GM18520 (cell line): ENCODE measurements at regions not wholly inside any gene's neighbourhood (a gene's known extent, or its start where the extent isn't known, plus 50 kb on each side); places are given as distances from the start of the nearest gene placed in this dataset.

Experiments used
- ATAC-seq: cut with Tn5 transposase; IDR thresholded peaks from one replicate; pipeline ENCODE4 v1.9.1; 2021; ENCODE audit not compliant: unreplicated experiment

GRCh38 chr12:46472144-46472705 is 99.7 kb upstream of the SLC38A2 start:
- no peak for ATAC-seq

GRCh38 chr12:46471404-46471803 is 98.8 kb upstream of the SLC38A2 start:
- no peak for ATAC-seq

DNA sequence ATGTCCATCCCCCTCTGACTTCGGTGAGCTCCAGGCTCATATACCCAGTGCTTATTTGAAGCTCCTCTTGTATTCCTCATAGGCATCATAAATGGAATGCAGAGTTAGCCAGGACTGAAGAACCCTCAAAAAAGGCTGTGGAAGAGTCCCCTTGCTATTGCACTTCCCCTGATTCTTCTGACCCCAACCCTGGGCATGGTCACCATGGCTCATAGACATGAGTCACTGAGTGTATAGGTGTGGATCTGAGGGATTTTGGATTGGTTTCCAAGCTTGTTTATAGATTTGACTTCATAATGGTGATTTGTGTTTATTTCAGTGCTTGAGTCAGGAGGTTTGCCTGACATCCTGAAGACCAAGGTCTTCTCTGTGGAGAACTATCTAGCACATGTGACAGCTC is 98.4 kb upstream of the SLC38A2 start:
- ATAC-seq: no peak

- no peak for ATAC-seq
Measured at GRCh38 chr12:46470036-46470627, 97.6 kb upstream of the SLC38A2 start.

GRCh38 chr12:46468813-46469212 is 96.2 kb upstream of the SLC38A2 start:
- ATAC-seq: no peak

- no peak for ATAC-seq
Measured at GRCh38 chr12:46468160-46468559, 95.6 kb upstream of the SLC38A2 start.

DNA sequence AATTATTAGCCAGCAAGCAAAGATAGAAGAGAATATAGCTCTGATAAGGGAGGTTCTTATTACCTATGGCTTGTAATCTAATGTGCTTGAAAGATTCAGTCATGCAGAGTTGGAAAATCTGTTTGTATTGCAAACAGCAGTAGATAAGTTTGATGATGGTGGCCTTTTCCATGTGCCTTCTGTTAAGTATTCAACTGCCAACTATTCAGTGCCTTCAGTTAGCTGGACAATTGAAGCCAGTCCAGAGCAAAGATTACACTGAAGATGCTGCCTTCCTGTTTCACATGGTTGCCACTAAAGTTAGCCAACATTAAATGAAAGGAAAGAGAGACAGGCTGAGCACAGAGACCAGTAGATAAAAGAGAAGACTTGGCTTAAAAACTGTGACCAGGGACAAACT is 92.7 kb upstream of the SLC38A2 start:
- ATAC-seq: no peak

GRCh38 chr12:46464863-46465262 is 92.3 kb upstream of the SLC38A2 start:
- ATAC-seq: no peak

DNA sequence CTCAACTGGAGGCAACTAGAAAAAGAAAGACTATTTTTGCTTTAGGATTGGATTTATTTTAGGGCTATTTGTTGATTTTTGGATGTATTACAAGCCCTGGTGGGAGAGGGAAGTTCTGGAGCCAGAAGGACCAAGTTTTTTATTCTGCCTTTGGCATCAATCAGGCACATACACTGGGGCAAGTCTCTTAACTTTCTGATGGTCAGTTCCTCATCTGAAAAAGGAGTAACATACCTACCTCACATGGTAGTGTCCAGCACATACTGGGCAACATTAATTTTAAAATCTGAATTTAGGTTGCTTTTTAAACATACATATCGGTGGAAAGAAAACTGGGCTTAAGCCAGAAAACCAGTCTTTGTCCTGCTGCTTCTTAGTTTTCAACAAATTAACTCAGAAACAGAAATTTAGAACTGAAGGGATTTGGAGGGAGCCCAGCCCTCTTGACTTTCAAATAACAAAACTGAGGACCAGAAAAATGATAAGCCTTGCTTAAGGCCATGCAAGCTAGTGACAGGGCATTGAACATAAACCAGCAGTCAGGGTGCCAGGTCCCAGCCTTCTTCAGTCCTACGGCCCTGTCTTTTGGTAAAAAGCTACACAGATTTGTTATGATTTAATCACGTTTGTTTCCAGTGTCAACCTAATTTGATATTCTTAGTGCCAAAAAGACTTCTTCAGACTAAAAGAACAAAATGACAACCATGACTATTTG is 90.2 kb upstream of the SLC38A2 start:
- no peak for ATAC-seq

GRCh38 chr12:46461907-46462640 is 89.5 kb upstream of the SLC38A2 start:
- ATAC-seq: no peak

DNA sequence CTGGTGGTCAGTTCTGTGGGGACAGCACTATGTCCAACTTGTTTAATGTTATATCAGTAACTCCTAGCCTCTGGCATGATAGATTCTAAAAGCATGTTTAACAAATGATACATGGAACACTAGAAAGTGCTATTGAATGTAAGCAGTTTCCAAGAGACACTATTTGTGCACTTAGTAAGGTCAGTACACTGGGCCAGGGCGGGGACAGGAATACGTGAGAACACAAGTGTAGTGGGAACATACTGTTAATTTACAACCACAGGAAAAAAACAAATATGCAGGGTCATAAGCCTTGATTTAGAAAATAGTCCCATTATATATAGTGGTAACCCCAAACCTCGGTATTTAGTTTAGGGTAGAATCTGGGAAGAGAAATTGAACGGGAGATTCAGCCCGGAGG is 88.9 kb upstream of the SLC38A2 start:
- ATAC-seq: no peak

- no peak for ATAC-seq
Measured at GRCh38 chr12:46460682-46461210, 88.2 kb upstream of the SLC38A2 start.

- no peak for ATAC-seq
Measured at GRCh38 chr12:46459861-46460545, 87.4 kb upstream of the SLC38A2 start.

DNA sequence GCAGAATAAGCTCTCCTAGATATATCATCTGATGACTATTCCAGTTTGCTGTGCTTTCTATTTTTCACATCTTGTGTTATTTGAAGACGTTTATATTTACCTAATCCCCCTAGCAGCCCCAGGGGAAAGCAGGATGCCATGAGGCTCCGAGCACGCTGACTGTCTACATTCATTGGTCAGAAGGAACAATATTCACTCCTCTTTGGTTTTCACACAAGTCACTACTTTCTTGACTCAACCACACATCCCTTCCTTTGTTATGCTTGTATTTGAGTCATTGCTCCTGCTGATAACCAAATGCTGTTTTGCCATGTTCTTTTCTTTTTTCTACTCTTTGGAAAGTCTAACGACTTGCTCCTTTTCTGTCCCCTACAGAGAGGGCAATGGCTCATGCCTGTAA is 86.5 kb upstream of the SLC38A2 start:
- ATAC-seq: no peak

- no peak for ATAC-seq
Measured at GRCh38 chr12:46458500-46459102, 86.0 kb upstream of the SLC38A2 start.

- no peak for ATAC-seq
Measured at GRCh38 chr12:46457958-46458357, 85.4 kb upstream of the SLC38A2 start.

DNA sequence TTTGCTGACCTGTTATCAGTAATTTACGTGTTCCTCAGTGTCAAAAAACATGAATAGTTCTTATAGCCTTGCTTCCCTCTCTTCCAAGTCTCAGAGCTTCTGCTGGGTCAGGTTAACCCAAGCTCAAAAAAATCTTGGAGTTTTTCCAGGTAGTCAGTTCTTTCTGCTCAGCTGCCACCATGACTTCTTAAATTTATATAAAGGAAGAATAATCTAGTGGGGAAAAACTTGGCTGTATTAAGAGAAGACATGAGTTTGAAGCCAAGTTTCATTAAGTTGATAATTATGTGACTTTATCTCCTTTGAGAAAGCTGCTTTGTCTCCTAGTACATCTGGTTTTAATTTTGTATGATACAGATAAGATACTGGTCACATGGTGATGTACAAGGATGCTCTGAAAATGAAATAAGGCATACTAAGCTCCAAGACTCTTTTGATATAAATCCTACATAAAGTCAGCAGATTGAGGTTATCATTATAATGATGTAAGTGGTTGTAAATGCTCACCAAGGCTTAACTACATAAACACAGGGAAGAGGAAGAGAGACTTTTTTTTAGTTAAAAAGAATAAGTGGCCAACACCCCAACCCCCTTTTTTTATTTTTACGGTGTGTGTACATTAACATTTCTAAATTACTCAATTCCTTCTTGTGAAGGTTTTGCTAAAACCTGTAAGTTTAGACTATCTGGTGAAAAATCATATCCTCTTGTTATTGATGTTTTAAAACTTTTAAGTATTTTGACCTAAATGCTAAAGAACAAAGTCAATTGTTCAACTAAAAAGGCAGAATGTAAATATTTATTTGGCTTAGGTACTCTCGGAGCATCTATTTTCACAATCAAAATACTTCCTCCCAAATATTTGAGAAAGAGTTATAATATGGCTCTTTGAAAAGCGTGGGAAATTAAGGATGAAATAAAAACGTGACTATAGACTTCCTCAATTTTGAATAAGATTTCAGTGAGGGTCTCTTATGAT is 84.1 kb upstream of the SLC38A2 start:
- no peak for ATAC-seq

DNA sequence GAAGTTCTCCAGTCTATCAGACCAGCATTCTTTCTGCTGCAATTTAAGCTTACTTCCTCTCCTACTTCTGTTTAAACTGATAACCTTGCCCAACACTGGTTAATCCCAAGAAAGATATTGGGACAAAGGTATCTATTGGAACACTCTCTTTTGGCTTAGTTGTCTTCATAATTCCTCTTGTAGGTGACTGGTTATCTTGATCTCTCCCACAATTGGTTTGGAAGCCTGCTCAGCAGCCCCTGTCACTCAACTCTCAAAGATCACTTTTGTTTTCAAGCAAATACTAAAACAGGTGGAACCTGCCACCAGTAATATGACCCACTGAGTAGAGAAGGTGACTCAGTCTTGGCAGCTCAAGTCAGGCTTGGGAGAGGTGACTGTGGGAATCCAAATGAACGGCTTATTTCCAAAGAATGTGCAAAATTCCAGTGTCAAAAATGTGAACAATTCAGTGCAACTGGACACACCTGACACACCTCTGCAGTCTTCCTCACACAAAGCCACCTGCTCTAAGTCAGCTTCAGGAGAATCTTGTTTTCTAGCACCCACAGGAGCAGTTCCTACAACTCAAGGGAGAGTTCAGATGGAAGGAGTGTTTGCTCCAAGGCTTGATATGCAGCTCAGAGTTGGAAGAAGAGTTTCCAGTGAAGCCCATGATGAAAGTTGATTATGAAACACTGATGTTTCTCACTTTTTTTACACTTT is 83.2 kb upstream of the SLC38A2 start:
- ATAC-seq: no peak

DNA sequence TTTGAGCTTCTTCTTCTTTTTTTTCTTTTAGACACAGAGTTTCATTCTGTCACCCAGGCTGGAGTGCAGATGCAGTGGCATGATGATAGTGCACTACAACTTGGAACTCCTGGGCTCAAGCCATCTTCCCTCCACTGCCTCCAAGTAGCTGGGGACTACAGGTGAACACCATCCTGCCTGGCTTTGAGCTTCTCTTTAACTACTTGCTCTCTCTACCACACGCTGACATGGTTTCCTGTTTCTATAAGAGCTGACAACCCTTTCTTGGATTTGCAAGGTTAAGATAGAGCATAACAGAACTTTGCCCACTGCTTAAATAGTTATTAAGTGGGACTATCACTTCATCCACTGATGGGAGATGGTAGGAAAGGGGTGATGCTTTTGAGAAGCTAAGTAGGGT is 82.4 kb upstream of the SLC38A2 start:
- no peak for ATAC-seq
